ENCODE measurements at regions not wholly inside any gene's neighbourhood (a gene's known extent, or its start where the extent isn't known, plus 50 kb on each side); places are given as distances from the start of the nearest gene placed in this dataset.

- Histone ChIP-seq H3K4me1 (ENCODE audit: insufficient read depth) (no peaks in the 10 kb centered on the region), H3K27ac (ENCODE audit: low read depth) (no peak overlapping the region), H3K4me3 (no peak overlapping the region), H3K36me3 (ENCODE audit: insufficient read depth) (no peaks in the 10 kb centered on the region; the same call in 1 of the 2 replicates), H3K9me2 (ENCODE audit: insufficient read depth) (no peaks in the 10 kb centered on the region), H3K79me2 (replicated peaks; ENCODE audit: insufficient read depth) (no peaks in the 10 kb centered on the region), H4K20me1 (replicated peaks; ENCODE audit: insufficient read depth) (no peaks in the 10 kb centered on the region), H3K4me2 (no peak overlapping the region), H2AFZ (no peak overlapping the region), H3F3A (replicated peaks; ENCODE audit: low read depth) (no peaks in the 10 kb centered on the region), H3K27me3 (ENCODE audit: insufficient read depth) (no peaks in the 10 kb centered on the region)
- no peak for ATAC-seq
- no peak overlapping the region for H3K27ac Mint-ChIP-seq
- no peak for DNase-seq (ENCODE audit: low spot score)
- peaks cover 47% of the 10 kb centered on the region for H3K9me3 Mint-ChIP-seq
- peaks cover 3% of the 10 kb centered on the region; the same call in 1 of the 3 replicates for H3K4me1 Mint-ChIP-seq
- H3K27me3 Mint-ChIP-seq (ENCODE audit: insufficient read depth, low read depth, poor library complexity), result peaks cover 7% of the 10 kb centered on the region
- peaks cover 16% of the 10 kb centered on the region; the same call in 1 of the 3 replicates for H3K36me3 Mint-ChIP-seq (ENCODE audit: low read depth)
- no peak overlapping the region for H3K4me3 Mint-ChIP-seq
- TF ChIP-seq, protein P1, sequence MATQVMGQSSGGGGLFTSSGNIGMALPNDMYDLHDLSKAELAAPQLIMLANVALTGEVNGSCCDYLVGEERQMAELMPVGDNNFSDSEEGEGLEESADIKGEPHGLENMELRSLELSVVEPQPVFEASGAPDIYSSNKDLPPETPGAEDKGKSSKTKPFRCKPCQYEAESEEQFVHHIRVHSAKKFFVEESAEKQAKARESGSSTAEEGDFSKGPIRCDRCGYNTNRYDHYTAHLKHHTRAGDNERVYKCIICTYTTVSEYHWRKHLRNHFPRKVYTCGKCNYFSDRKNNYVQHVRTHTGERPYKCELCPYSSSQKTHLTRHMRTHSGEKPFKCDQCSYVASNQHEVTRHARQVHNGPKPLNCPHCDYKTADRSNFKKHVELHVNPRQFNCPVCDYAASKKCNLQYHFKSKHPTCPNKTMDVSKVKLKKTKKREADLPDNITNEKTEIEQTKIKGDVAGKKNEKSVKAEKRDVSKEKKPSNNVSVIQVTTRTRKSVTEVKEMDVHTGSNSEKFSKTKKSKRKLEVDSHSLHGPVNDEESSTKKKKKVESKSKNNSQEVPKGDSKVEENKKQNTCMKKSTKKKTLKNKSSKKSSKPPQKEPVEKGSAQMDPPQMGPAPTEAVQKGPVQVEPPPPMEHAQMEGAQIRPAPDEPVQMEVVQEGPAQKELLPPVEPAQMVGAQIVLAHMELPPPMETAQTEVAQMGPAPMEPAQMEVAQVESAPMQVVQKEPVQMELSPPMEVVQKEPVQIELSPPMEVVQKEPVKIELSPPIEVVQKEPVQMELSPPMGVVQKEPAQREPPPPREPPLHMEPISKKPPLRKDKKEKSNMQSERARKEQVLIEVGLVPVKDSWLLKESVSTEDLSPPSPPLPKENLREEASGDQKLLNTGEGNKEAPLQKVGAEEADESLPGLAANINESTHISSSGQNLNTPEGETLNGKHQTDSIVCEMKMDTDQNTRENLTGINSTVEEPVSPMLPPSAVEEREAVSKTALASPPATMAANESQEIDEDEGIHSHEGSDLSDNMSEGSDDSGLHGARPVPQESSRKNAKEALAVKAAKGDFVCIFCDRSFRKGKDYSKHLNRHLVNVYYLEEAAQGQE (IDR thresholded peaks at IDR 0.05; ENCODE audit: unreplicated experiment), result no peak
- TF ChIP-seq JUNB (IDR thresholded peaks at IDR 0.05; ENCODE audit: unreplicated experiment) (no peak), EZH2phosphoT487 (IDR thresholded peaks at IDR 0.05; ENCODE audit: unreplicated experiment) (no peak), ZNF331 (CRISPR knock-in tag; IDR thresholded peaks at IDR 0.05; ENCODE audit: low read depth) (no peak), EZH2 (IDR thresholded peaks at IDR 0.05; ENCODE audit: low read depth, unreplicated experiment) (no peak), CREB1 (CRISPR knock-in tag; IDR thresholded peaks at IDR 0.05; ENCODE audit: low read depth) (no peak), STAT1 (IDR thresholded peaks at IDR 0.05; ENCODE audit: unreplicated experiment) (no peak), POLR2AphosphoS5 (IDR thresholded peaks at IDR 0.05; ENCODE audit: low read depth) (no peak), ZNF114 (CRISPR knock-in tag; IDR thresholded peaks at IDR 0.05) (no peak), NANOG (IDR thresholded peaks at IDR 0.05; ENCODE audit: borderline replicate concordance) (no peak)
- TF ChIP-seq, protein P2, sequence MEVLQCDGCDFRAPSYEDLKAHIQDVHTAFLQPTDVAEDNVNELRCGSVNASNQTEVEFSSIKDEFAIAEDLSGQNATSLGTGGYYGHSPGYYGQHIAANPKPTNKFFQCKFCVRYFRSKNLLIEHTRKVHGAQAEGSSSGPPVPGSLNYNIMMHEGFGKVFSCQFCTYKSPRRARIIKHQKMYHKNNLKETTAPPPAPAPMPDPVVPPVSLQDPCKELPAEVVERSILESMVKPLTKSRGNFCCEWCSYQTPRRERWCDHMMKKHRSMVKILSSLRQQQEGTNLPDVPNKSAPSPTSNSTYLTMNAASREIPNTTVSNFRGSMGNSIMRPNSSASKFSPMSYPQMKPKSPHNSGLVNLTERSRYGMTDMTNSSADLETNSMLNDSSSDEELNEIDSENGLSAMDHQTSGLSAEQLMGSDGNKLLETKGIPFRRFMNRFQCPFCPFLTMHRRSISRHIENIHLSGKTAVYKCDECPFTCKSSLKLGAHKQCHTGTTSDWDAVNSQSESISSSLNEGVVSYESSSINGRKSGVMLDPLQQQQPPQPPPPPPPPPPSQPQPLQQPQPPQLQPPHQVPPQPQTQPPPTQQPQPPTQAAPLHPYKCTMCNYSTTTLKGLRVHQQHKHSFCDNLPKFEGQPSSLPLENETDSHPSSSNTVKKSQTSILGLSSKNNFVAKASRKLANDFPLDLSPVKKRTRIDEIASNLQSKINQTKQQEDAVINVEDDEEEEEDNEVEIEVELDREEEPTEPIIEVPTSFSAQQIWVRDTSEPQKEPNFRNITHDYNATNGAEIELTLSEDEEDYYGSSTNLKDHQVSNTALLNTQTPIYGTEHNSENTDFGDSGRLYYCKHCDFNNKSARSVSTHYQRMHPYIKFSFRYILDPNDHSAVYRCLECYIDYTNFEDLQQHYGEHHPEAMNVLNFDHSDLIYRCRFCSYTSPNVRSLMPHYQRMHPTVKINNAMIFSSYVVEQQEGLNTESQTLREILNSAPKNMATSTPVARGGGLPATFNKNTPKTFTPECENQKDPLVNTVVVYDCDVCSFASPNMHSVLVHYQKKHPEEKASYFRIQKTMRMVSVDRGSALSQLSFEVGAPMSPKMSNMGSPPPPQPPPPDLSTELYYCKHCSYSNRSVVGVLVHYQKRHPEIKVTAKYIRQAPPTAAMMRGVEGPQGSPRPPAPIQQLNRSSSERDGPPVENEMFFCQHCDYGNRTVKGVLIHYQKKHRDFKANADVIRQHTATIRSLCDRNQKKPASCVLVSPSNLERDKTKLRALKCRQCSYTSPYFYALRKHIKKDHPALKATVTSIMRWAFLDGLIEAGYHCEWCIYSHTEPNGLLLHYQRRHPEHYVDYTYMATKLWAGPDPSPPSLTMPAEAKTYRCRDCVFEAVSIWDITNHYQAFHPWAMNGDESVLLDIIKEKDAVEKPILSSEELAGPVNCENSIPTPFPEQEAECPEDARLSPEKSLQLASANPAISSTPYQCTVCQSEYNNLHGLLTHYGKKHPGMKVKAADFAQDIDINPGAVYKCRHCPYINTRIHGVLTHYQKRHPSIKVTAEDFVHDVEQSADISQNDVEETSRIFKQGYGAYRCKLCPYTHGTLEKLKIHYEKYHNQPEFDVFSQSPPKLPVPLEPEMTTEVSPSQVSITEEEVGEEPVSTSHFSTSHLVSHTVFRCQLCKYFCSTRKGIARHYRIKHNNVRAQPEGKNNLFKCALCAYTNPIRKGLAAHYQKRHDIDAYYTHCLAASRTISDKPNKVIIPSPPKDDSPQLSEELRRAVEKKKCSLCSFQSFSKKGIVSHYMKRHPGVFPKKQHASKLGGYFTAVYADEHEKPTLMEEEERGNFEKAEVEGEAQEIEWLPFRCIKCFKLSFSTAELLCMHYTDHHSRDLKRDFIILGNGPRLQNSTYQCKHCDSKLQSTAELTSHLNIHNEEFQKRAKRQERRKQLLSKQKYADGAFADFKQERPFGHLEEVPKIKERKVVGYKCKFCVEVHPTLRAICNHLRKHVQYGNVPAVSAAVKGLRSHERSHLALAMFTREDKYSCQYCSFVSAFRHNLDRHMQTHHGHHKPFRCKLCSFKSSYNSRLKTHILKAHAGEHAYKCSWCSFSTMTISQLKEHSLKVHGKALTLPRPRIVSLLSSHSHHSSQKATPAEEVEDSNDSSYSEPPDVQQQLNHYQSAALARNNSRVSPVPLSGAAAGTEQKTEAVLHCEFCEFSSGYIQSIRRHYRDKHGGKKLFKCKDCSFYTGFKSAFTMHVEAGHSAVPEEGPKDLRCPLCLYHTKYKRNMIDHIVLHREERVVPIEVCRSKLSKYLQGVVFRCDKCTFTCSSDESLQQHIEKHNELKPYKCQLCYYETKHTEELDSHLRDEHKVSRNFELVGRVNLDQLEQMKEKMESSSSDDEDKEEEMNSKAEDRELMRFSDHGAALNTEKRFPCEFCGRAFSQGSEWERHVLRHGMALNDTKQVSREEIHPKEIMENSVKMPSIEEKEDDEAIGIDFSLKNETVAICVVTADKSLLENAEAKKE (CRISPR knock-in tag; IDR thresholded peaks at IDR 0.05), result no peak
- TF ChIP-seq, protein P3, sequence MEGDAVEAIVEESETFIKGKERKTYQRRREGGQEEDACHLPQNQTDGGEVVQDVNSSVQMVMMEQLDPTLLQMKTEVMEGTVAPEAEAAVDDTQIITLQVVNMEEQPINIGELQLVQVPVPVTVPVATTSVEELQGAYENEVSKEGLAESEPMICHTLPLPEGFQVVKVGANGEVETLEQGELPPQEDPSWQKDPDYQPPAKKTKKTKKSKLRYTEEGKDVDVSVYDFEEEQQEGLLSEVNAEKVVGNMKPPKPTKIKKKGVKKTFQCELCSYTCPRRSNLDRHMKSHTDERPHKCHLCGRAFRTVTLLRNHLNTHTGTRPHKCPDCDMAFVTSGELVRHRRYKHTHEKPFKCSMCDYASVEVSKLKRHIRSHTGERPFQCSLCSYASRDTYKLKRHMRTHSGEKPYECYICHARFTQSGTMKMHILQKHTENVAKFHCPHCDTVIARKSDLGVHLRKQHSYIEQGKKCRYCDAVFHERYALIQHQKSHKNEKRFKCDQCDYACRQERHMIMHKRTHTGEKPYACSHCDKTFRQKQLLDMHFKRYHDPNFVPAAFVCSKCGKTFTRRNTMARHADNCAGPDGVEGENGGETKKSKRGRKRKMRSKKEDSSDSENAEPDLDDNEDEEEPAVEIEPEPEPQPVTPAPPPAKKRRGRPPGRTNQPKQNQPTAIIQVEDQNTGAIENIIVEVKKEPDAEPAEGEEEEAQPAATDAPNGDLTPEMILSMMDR (conservative IDR thresholded peaks at IDR 0.05; ENCODE audit: low read depth in 2 of 2), result no peak
- TF ChIP-seq, protein P4, sequence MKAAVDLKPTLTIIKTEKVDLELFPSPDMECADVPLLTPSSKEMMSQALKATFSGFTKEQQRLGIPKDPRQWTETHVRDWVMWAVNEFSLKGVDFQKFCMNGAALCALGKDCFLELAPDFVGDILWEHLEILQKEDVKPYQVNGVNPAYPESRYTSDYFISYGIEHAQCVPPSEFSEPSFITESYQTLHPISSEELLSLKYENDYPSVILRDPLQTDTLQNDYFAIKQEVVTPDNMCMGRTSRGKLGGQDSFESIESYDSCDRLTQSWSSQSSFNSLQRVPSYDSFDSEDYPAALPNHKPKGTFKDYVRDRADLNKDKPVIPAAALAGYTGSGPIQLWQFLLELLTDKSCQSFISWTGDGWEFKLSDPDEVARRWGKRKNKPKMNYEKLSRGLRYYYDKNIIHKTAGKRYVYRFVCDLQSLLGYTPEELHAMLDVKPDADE (IDR thresholded peaks at IDR 0.05), result no peak
Observed at GRCh38 chr1:5156416-5157120, 502.2 kb downstream of the AJAP1 start.
